ENCODE measurements at regions not wholly inside any gene's neighbourhood (a gene's known extent, or its start where the extent isn't known, plus 50 kb on each side); places are given as distances from the start of the nearest gene placed in this dataset.

- no peak for TF ChIP-seq NEUROD1 (IDR thresholded peaks at IDR 0.05; ENCODE audit: borderline replicate concordance, low read depth, low read length, partially characterized antibody)
- no peak for TF ChIP-seq CEBPB (tag; IDR thresholded peaks at IDR 0.05)
- no peak for TF ChIP-seq PRDM10 (IDR thresholded peaks at IDR 0.05; ENCODE audit: partially characterized antibody)
- no peak for TF ChIP-seq ZNF707 (CRISPR knock-in tag; conservative IDR thresholded peaks at IDR 0.05)
Observed at GRCh38 chr7:146028251-146028750, 88.3 kb upstream of the CNTNAP2 start.

Data from K562 (cell line).